Breast epithelium (tissue), 3 donors: ENCODE measurements at regions not wholly inside any gene's neighbourhood (a gene's known extent, or its start where the extent isn't known, plus 50 kb on each side); places are given as distances from the start of the nearest gene placed in this dataset.

ENCODE experiments used
- CTCF ChIP-seq, 3 donors: fragments of 450-650 bp; IDR thresholded peaks; one replicate each; pipeline ENCODE4 v1.5.1; 2016 to 2017; ENCODE audit warnings: antibody characterized with exemption in 3 of 3, mild to moderate bottlenecking in 3 of 3, moderate library complexity in 3 of 3
- POLR2A ChIP-seq: fragments of 450-650 bp; IDR thresholded peaks from one replicate; pipeline ENCODE4 v1.6.1; 2016; ENCODE audit warnings: antibody characterized with exemption, mild to moderate bottlenecking, moderate library complexity
- POLR2AphosphoS5 ChIP-seq, 3 donors: sonication (generic); formaldehyde crosslinking; IDR thresholded peaks; one replicate each; pipeline ENCODE4 v1.6.1; 2017; ENCODE audit warnings: antibody characterized with exemption in 3 of 3

GRCh38 chr17:72392056-72393010 is 271.5 kb downstream of the SOX9 start:
- TF ChIP-seq CTCF (IDR thresholded peaks at IDR 0.05) (no peak), POLR2A (no peak), POLR2AphosphoS5 (IDR thresholded peaks at IDR 0.05) (no peak)
